Fibroblast of skin of right quadriceps (primary cell): ENCODE measurements at regions not wholly inside any gene's neighbourhood (a gene's known extent, or its start where the extent isn't known, plus 50 kb on each side); places are given as distances from the start of the nearest gene placed in this dataset.
"Not testable (repeated sequence)": the region's sequence is repeated elsewhere in the genome, so short reads cannot be mapped to it uniquely, and the experiment has no call there.

Experiments used
- DNase-seq: peaks from one replicate; pipeline ENCODE4 v3.0.0-alpha.2; 2013

DNA sequence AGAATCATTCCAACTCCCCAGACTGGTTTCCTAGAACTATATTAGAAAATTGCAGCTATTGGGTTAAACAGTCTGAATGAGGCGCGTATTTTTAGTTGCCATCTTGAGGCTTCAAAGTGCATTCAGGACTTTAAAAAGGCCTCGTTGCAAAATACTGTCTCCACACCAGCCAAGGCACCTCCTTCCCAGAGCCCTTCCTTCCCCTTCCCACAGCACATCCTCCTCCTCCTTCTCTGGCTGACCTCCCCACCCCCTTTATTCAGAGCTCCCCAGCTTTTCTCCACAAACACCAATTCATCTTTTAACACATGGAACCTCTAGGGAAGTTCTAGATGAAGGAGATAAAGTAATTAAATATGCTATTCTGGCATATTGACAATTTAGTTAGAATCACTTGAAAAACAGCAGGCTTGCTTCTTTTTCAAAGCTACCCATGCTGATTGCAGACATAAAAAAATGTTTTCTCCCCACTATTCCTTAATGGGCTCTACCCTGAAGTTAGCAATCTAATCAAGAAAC is 90.3 kb downstream of the RTP5 start:
- peak; percentile 11 for DNase-seq

GRCh38 chr2:241961454-241961853 is 91.9 kb downstream of the RTP5 start:
- no peak for DNase-seq

GRCh38 chr2:241964133-241964532 is 94.6 kb downstream of the RTP5 start:
- no peak for DNase-seq

DNA sequence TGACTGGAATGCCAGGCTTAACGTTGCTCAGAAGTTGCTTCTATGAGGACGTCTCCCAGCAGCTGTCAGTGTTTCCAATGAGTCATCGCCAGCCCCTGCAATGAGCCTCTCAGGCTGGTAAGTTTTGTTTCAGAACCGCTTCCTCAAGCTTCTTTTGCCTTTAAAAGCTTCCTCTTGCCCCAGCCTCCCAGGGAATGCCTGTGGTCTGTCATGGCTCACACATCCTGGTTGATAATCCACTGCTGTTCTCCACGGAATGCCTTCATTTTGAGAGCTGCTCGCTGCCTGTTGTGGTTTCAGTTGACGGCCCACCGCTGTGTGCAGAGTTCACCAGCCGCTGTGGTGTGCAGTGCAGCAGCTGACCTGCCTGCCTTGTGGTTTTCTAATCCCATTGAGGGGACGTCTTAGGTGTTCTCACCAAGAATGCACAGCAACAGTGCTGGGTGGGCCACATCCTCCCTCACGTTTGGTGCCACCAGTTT is 96.4 kb downstream of the RTP5 start:
- DNase-seq = peak; percentile 98

DNA sequence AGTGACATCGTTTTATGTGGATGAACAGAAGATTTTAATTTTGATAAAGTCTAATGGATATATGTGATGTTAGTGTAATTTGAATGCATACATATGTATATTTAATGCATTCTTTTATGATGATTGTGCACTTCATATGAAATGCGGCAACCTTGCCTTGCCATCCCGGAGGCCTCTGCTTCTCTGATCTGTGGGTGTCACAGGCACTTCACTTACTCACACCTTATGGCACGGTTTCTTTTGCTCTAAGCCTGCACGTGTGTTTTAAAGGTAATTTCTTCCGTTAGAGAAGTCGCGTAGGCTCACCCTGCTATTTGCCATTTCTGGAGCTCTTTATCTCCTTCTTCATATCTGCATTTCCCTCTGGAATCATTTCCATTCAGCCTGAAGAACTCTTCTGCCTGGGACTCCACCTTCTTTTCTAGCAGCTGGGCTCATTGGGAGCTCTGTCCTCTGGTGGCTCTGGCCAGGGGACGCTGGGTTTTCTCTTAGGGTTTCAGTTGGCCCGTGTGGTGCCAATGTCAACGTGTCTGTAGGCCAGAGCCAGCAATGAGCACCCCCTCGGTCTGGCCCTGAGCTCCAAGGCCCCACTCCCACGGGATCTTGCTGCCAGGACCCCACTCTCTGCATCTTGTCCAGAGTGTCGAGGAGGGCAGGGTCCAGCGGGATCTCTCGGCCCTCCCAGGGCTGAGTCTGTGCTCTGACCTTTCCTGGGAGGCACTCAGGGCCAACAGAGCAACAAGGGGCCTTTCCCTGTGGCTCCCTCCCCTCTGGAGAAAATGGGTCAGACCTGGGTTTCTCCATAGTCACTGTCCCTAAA is 97.3 kb downstream of the RTP5 start:
- no peak for DNase-seq

GRCh38 chr2:241967467-241968144 is 98.1 kb downstream of the RTP5 start:
- no peak for DNase-seq

- DNase-seq = no peak
These were observed 98.9 kb downstream of the RTP5 start for GRCh38 chr2:241968417-241968816.

DNA sequence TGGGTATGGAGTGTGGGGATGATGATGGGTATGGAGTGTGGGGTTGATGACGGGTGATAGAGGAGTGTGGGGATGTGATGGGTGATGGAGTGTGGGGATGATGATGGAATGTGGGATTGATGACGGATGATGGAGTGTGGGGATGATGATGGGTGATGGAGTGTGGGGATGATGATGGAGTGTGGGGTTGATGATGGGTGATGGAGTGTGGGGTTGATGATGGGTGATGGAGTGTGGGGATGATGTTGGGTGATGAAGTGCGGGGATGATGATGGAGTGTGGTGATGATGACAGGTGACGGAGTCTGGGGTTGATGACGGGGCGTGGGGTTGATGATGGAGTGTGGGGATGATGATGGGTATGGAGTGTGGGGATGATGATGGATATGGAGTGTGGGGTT is 99.7 kb downstream of the RTP5 start:
- DNase-seq = not testable (repeated sequence)

DNA sequence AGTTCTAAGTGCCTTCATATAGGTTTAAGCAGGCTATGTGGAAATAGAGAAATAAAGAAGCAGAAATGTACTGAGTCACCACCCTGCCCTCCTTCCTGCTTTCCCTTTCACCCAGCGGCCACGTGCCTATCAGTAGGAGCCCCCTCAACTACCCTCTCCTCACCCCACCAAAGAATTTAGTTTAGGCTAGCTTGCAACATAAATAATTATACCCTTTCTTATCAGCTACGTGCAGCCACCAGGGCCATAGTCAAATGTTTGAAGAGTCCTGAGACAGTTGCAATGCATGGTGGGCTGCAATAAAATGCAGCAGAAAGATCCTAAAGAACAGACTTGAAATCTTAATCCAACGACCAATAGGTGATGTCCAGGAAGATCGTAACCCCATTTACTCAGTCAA is 101.2 kb downstream of the RTP5 start:
- no peak for DNase-seq

DNA sequence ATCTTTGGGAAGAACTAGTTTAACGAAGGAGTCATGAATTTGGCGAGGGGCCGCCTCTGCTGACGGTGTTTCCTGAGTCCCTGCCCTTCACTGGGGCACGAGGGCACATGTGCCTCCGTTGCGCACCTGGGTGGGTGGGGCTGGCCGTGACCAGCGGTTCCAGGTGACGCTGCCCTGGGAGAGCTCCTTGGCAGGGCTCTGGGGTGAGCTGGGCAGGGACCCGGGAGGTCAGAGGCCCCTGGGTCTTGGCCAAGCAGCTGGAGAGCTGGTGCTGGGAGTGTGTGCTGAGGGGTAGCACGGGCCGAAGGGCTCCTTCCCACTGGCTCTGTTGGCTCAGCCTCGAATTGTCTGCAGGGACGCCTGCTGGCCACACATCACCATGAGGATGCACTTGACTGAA is 104.6 kb downstream of the RTP5 start:
- DNase-seq = no peak

- no peak for DNase-seq
These were observed 105.5 kb downstream of the RTP5 start for GRCh38 chr2:241974851-241975592.

GRCh38 chr2:241975593-241976284 is 106.2 kb downstream of the RTP5 start:
- DNase-seq = peak; percentile 8

- no peak for DNase-seq
These were observed 106.8 kb downstream of the RTP5 start for GRCh38 chr2:241976296-241976695.

GRCh38 chr2:241977557-241978300 is 108.2 kb downstream of the RTP5 start:
- no peak for DNase-seq

DNA sequence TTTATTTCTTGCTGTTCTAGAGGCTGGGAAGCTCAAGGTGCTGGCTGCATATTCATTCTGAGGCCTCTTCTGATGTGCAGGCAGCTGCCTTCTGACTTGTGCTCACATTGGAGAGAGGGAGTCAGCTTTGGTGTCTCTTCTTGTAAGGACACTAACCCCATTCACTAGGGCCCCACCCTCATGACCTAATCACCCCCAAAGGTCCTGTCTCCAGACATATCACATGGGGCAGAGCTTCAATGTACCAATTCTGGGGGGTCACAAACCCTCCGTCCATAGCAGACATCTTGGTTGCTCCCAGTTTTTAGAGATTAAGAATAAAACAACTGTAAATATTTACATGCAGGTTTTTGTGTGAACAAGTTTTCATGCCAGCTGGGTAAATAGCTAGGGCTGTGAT is 109.1 kb downstream of the RTP5 start:
- DNase-seq = no peak

- DNase-seq = no peak
These were observed 110.7 kb downstream of the RTP5 start for GRCh38 chr2:241980193-241980592.

GRCh38 chr2:241981076-241981700 is 111.7 kb downstream of the RTP5 start:
- no peak for DNase-seq

GRCh38 chr2:241982706-241983570 is 113.4 kb downstream of the RTP5 start:
- DNase-seq = no peak

DNA sequence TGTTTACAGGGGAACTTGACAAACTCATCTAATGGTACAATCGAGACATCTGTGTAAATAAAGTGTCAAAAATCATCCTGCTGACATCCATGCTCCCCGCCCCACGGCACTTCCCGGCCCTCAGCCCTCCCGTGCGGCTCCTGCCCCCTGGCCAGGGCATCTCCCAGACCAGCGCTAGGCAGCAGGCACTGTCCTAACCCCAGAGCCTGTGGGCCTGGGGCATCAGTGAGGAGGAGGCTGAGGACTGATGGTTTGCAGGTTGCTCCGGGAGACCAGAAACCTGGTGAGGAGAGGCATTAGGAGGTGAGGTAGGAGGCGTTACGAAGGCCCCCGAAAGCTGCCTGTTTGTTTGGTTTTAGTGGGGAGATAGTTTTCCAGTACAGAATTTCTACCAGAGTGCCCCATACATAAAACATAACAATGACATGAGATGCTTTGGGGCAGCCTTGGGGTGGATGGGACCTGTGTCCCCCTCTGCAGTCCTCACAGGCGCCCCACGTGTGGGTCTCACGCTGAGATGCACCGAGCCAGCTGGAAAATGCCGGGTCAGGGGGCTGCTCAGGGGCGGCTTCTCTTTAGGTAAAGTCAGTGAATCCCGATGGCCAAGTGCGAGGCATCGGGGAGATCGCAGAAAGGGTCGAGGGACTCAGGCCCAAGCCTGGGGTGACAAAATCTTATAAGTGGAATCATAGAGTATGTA is 114.2 kb downstream of the RTP5 start:
- no peak for DNase-seq

DNA sequence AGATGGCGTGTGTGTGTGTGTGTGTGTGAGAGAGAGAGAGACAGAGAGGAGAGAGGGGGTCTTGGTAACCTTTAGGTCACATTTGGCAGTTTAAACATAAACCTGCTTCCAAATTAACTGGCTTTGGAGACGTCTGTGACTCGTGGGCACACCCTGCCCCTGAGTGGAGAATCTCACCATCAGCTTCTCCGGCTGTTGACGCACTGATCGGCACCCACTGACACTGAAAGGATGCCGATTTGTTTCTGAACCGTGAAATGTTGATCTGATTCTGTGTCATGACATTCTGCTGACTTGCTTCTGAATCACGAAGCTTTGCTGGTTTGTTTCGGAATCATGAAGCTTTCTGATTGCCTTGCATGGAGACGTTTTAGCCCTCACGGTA is 114.7 kb downstream of the RTP5 start:
- DNase-seq = no peak
